GM12892 (cell line): ENCODE measurements at regions not wholly inside any gene's neighbourhood (a gene's known extent, or its start where the extent isn't known, plus 50 kb on each side); places are given as distances from the start of the nearest gene placed in this dataset.
"Not testable (repeated sequence)": the region's sequence is repeated elsewhere in the genome, so short reads cannot be mapped to it uniquely, and the experiment has no call there.

ENCODE experiments used
- POLR2A ChIP-seq: IDR thresholded peaks from 2 replicates; pipeline ENCODE4 v1.6.1; 2011; ENCODE audit warnings: low read depth, low read length, control low read depth
- POLR2AphosphoS5 ChIP-seq: IDR thresholded peaks from 2 replicates; pipeline ENCODE4 v1.6.1; 2011; ENCODE audit warnings: low read depth, low read length, control low read depth

- not testable (repeated sequence) for TF ChIP-seq POLR2A, POLR2AphosphoS5
These were observed 116.7 kb upstream of the VOPP1 start for GRCh38 chr7:55688684-55689681.
